Hepatocyte (in vitro differentiated cells): ENCODE measurements at regions not wholly inside any gene's neighbourhood (a gene's known extent, or its start where the extent isn't known, plus 50 kb on each side); places are given as distances from the start of the nearest gene placed in this dataset.

Experiments used
- DNase-seq: peaks from one replicate; pipeline ENCODE4 v3.0.0-alpha.2; 2016; ENCODE audit warnings: low spot score
- H2AFZ ChIP-seq: fragments of 200-600 bp; sonication (generic); 2 replicates; pipeline ENCODE4 v1.6.0; 2016; ENCODE audit warnings: antibody characterized with exemption, mild to moderate bottlenecking
- H3K27ac ChIP-seq: fragments of 200-600 bp; sonication (generic); 2 replicates; pipeline ENCODE4 v1.5.1; 2016; ENCODE audit warnings: mild to moderate bottlenecking
- H3K27me3 ChIP-seq: fragments of 200-600 bp; sonication (generic); 2 replicates; pipeline ENCODE4 v1.6.1; 2016
- H3K36me3 ChIP-seq: fragments of 200-600 bp; sonication (generic); replicated peaks from 2 replicates; pipeline ENCODE4 v1.5.1; 2016; ENCODE audit warnings: low read depth; ENCODE audit not compliant: insufficient read depth
- H3K4me1 ChIP-seq: fragments of 200-600 bp; sonication (generic); 2 replicates; pipeline ENCODE4 v1.5.1; 2016; ENCODE audit warnings: mild to moderate bottlenecking, moderate library complexity; ENCODE audit not compliant: insufficient read depth
- H3K4me2 ChIP-seq: fragments of 200-600 bp; sonication (generic); 2 replicates; pipeline ENCODE4 v1.6.0; 2016
- H3K4me3 ChIP-seq: fragments of 200-600 bp; sonication (generic); 2 replicates; pipeline ENCODE4 v1.5.1; 2016; ENCODE audit warnings: mild to moderate bottlenecking
- H3K79me2 ChIP-seq: fragments of 200-600 bp; sonication (generic); 2 replicates; pipeline ENCODE4 v1.6.0; 2017; ENCODE audit warnings: mild to moderate bottlenecking
- H3K9me2 ChIP-seq: fragments of 200-600 bp; sonication (generic); replicated peaks from 2 replicates; pipeline ENCODE4 v1.6.0; 2017; ENCODE audit warnings: mild to moderate bottlenecking; ENCODE audit not compliant: insufficient read depth
- H3K9me3 ChIP-seq: fragments of 200-600 bp; sonication (generic); 2 replicates; pipeline ENCODE4 v1.5.1; 2016; ENCODE audit warnings: low read depth, mild to moderate bottlenecking
- H4K20me1 ChIP-seq: fragments of 200-600 bp; sonication (generic); 2 replicates; pipeline ENCODE4 v1.6.0; 2016; ENCODE audit warnings: mild to moderate bottlenecking; ENCODE audit not compliant: insufficient read depth, poor library complexity, severe bottlenecking
- EZH2 ChIP-seq: fragments of 200-600 bp; sonication (generic); IDR thresholded peaks from 2 replicates; pipeline ENCODE4 v1.6.1; 2016; ENCODE audit warnings: antibody characterized with exemption, mild to moderate bottlenecking, borderline replicate concordance
- EZH2phosphoT487 ChIP-seq: fragments of 200-600 bp; sonication (generic); IDR thresholded peaks from one replicate; pipeline ENCODE4 v1.6.1; 2018; ENCODE audit warnings: antibody characterized with exemption, mild to moderate bottlenecking, low read depth, moderate library complexity; ENCODE audit not compliant: unreplicated experiment, severe bottlenecking
- WGBS: methylation state at CpG from one replicate; pipeline ENCODE4 v1.1.6; 2016; ENCODE audit warnings: low lambda C conversion rate; ENCODE audit errors: missing lambda C conversion rate; 5-methylcytosine and 5-hydroxymethylcytosine counted together
- TF ChIP-seq, protein P1 (sequence below): fragments of 200-600 bp; sonication (generic); IDR thresholded peaks from 2 replicates; pipeline ENCODE4 v1.5.1; 2016; ENCODE audit warnings: antibody characterized with exemption, mild to moderate bottlenecking; ENCODE audit not compliant: poor library complexity

DNA sequence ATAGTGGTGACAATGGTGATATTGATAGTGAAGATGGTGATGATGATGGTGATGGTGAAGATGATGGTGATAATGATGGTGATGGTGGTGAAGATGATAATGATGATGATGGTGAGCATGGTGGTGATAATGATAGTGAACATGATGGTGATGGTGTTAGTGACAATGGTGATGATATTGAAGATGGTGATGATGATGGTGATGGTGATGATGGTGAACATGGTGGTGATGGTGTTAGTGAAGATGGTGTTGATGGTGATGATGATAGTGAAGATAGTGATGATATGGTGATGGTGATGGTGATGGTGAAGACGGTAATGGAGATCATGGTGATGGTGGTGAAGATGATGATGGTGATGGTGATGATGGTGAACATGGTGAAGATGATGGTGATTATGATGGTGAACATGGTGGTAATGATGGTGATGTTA, 259.2 kb downstream of the MATN1 start:
- no peak overlapping the region for H3K4me3 ChIP-seq
- 100% methylated on average over 1 of the region's 1 CpG for WGBS
- no peaks in the 10 kb centered on the region for H3K27me3 ChIP-seq
- H2AFZ ChIP-seq = no peak overlapping the region
- TF ChIP-seq, protein P1, sequence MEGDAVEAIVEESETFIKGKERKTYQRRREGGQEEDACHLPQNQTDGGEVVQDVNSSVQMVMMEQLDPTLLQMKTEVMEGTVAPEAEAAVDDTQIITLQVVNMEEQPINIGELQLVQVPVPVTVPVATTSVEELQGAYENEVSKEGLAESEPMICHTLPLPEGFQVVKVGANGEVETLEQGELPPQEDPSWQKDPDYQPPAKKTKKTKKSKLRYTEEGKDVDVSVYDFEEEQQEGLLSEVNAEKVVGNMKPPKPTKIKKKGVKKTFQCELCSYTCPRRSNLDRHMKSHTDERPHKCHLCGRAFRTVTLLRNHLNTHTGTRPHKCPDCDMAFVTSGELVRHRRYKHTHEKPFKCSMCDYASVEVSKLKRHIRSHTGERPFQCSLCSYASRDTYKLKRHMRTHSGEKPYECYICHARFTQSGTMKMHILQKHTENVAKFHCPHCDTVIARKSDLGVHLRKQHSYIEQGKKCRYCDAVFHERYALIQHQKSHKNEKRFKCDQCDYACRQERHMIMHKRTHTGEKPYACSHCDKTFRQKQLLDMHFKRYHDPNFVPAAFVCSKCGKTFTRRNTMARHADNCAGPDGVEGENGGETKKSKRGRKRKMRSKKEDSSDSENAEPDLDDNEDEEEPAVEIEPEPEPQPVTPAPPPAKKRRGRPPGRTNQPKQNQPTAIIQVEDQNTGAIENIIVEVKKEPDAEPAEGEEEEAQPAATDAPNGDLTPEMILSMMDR = no peak
- TF ChIP-seq EZH2 (no peak), EZH2phosphoT487 (no peak)
- H3K79me2 ChIP-seq = no peaks in the 10 kb centered on the region
- H3K36me3 ChIP-seq = no peaks in the 10 kb centered on the region
- no peaks in the 10 kb centered on the region for H3K4me1 ChIP-seq
- H3K4me2 ChIP-seq = no peak overlapping the region
- DNase-seq = no peak
- no peaks in the 10 kb centered on the region for H3K9me2 ChIP-seq
- H3K27ac ChIP-seq = no peak overlapping the region
- H3K9me3 ChIP-seq = no peaks in the 10 kb centered on the region
- no peaks in the 10 kb centered on the region for H4K20me1 ChIP-seq

DNA sequence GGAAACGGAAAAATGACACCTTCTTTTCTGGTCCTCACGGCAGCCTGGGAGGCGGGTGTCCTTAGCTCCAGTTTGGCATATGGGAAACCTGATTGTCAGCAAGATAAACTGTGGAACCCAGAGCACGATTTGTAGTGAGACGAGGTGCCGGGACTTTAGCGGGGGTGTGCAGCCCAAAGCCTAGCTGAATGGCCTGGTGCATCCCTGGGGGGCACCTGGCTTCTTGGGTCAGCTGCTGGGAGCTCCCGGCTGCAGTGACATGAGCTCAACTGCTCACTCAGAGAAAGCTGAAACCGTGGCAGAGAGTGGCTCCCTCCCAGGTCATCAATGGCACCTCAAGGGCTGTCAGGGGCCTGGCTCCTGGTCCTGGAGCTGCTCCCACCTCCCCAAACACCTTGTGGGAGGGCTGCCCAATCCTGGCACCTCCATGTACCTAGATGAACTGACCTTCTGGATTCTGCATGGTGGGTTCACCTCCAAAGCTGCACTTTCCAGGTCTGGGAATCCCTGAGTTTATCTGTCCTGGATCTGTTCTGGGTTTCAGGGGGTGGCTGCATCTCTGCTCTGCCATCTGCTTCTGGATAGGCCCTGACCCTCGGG, 260.5 kb downstream of the MATN1 start:
- TF ChIP-seq, protein P1 = no peak
- Histone ChIP-seq H3K27ac (no peak overlapping the region), H2AFZ (no peak overlapping the region), H3K9me3 (no peaks in the 10 kb centered on the region), H3K9me2 (no peaks in the 10 kb centered on the region), H3K79me2 (no peaks in the 10 kb centered on the region), H3K36me3 (no peaks in the 10 kb centered on the region), H3K27me3 (no peaks in the 10 kb centered on the region), H4K20me1 (no peaks in the 10 kb centered on the region), H3K4me3 (no peak overlapping the region), H3K4me2 (no peak overlapping the region), H3K4me1 (no peaks in the 10 kb centered on the region)
- WGBS = 69% methylated on average over 10 of the region's 10 CpGs
- DNase-seq = no peak

DNA sequence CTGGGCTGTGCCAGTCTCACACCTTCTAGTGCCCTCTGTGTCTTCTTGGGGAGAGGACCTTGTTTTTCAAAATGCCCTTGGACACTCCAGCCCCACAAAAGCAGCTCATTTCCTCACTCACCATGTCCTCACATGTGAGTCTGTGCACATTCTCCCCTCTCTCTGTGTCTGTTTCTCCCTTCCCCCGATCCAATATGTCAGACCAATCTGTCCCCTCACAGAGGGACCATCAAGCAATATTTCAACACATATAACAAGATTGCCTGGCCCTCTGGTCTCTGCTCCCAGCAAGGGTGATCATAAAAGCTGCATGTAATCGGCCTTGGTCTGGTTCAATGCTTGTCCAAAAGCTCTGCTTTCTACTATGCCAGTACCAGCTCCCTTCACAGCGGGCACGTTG, 261.2 kb downstream of the MATN1 start:
- Histone ChIP-seq H4K20me1 (no peaks in the 10 kb centered on the region), H3K4me2 (no peak overlapping the region), H3K27ac (no peak overlapping the region), H2AFZ (no peak overlapping the region), H3K4me3 (no peak overlapping the region), H3K9me2 (no peaks in the 10 kb centered on the region), H3K4me1 (no peaks in the 10 kb centered on the region), H3K9me3 (no peaks in the 10 kb centered on the region), H3K36me3 (no peaks in the 10 kb centered on the region), H3K27me3 (no peaks in the 10 kb centered on the region), H3K79me2 (no peaks in the 10 kb centered on the region)
- no peak for DNase-seq
- whole genome bisulfite sequencing = 81% methylated on average over 4 of the region's 4 CpGs
- TF ChIP-seq, protein P1 = no peak
- no peak for TF ChIP-seq EZH2
- no peak for TF ChIP-seq EZH2phosphoT487

DNA sequence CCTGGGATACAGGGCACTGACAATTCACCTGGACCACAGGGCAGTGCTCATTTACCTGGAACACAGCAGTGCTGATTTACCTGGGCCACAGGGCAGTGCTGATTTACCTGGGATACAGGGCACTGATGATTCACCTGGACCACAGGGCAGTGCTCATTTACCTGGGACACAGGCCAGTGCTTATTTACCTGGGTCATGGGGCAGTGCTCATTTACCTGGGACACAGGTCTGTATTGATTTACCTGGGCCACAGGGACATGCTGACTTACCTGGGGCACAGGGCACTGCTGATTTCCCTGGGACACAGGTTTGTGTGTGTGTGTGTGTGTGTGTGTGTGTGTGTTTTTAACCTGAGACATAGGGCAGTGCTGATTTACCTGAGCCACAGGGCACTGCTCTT, 261.7 kb downstream of the MATN1 start:
- no peak overlapping the region for H2AFZ ChIP-seq
- no peaks in the 10 kb centered on the region for H3K9me2 ChIP-seq
- H3K27ac ChIP-seq = no peak overlapping the region
- no peak for TF ChIP-seq EZH2phosphoT487
- TF ChIP-seq EZH2 = no peak
- TF ChIP-seq, protein P1 = no peak
- H3K4me2 ChIP-seq = no peak overlapping the region
- H3K79me2 ChIP-seq = no peaks in the 10 kb centered on the region
- no peaks in the 10 kb centered on the region for H4K20me1 ChIP-seq
- DNase-seq = peak; percentile 52
- H3K36me3 ChIP-seq = no peaks in the 10 kb centered on the region
- H3K27me3 ChIP-seq = no peaks in the 10 kb centered on the region
- H3K4me1 ChIP-seq = no peaks in the 10 kb centered on the region
- no peak overlapping the region for H3K4me3 ChIP-seq
- no peaks in the 10 kb centered on the region for H3K9me3 ChIP-seq
